D721Med (cell line): ENCODE measurements at regions not wholly inside any gene's neighbourhood (a gene's known extent, or its start where the extent isn't known, plus 50 kb on each side); places are given as distances from the start of the nearest gene placed in this dataset.

Experiments used
- DNase-seq: peaks from one replicate; pipeline ENCODE4 v3.0.0; 2011; ENCODE audit warnings: low spot score; ENCODE audit not compliant: insufficient read length
- FAIRE-seq: peaks from 2 replicates; lab custom pipeline; 2011; peaks lifted over from hg19 to GRCh38; lab: Jason Lieb, UNC
- CTCF ChIP-seq: IDR thresholded peaks from 2 replicates; pipeline ENCODE4 v1.5.1; 2012; ENCODE audit warnings: mild to moderate bottlenecking, control low read depth; ENCODE audit not compliant: insufficient read depth; ENCODE audit errors: missing control alignments

- DNase-seq (no peak), FAIRE-seq (no peak)
- TF ChIP-seq CTCF = no peak
Measured at GRCh38 chr5:77948476-77948875, 172.3 kb upstream of the TBCA start.

- DNase-seq (no peak), FAIRE-seq (no peak)
- no peak for TF ChIP-seq CTCF
Measured at GRCh38 chr5:77947041-77947428, 170.9 kb upstream of the TBCA start.

GRCh38 chr5:77946381-77947040 lies 170.4 kb upstream of the TBCA start:
- FAIRE-seq = no peak

GRCh38 chr5:77945874-77946273 lies 169.7 kb upstream of the TBCA start:
- FAIRE-seq (no peak), DNase-seq (no peak)
- no peak for TF ChIP-seq CTCF

More at GRCh38 chr5:77946381-77947040, 170.4 kb upstream of the TBCA start:
- no peak for TF ChIP-seq CTCF
- DNase-seq = no peak

- FAIRE-seq (no peak), DNase-seq (no peak)
- TF ChIP-seq CTCF = no peak
Measured at GRCh38 chr5:77944757-77945340, 168.7 kb upstream of the TBCA start.

GRCh38 chr5:77943851-77944250 lies 167.7 kb upstream of the TBCA start:
- no peak for TF ChIP-seq CTCF
- no peak for DNase-seq
- FAIRE-seq = no peak

GRCh38 chr5:77942578-77943239 lies 166.6 kb upstream of the TBCA start:
- FAIRE-seq = no peak
- DNase-seq = no peak
- TF ChIP-seq CTCF = no peak
